IPS-NIHi7 (cell line): ENCODE measurements at regions not wholly inside any gene's neighbourhood (a gene's known extent, or its start where the extent isn't known, plus 50 kb on each side); places are given as distances from the start of the nearest gene placed in this dataset.
"Not testable (repeated sequence)": the region's sequence is repeated elsewhere in the genome, so short reads cannot be mapped to it uniquely, and the experiment has no call there.

Source experiments
- DNase-seq: peaks from one replicate; pipeline ENCODE4 v3.0.0; 2012; ENCODE audit warnings: mixed read lengths; ENCODE audit errors: extremely low spot score

- DNase-seq: not testable (repeated sequence)
These were observed 242.5 kb downstream of the CYLC2 start for GRCh38 chr9:103237571-103238109.

- DNase-seq: no peak
These were observed 246.9 kb downstream of the CYLC2 start for GRCh38 chr9:103242025-103242424.

GRCh38 chr9:103242486-103242885 lies 247.4 kb downstream of the CYLC2 start:
- no peak for DNase-seq

- DNase-seq: no peak
These were observed 248.4 kb downstream of the CYLC2 start for GRCh38 chr9:103243553-103243952.

- DNase-seq: no peak
These were observed 250.2 kb downstream of the CYLC2 start for GRCh38 chr9:103245369-103245768.

- DNase-seq: no peak
These were observed 266.8 kb downstream of the CYLC2 start for GRCh38 chr9:103261951-103262350.

- DNase-seq: no peak
These were observed 270.9 kb downstream of the CYLC2 start for GRCh38 chr9:103266064-103266463.

- no peak for DNase-seq
These were observed 282.1 kb downstream of the CYLC2 start for GRCh38 chr9:103277240-103277639.

GRCh38 chr9:103281126-103281525 lies 286.0 kb downstream of the CYLC2 start:
- DNase-seq: no peak

GRCh38 chr9:103287361-103287760 lies 292.2 kb downstream of the CYLC2 start:
- DNase-seq: no peak

GRCh38 chr9:103296189-103296588 lies 301.1 kb downstream of the CYLC2 start:
- no peak for DNase-seq

GRCh38 chr9:103301051-103301450 lies 305.9 kb downstream of the CYLC2 start:
- no peak for DNase-seq

- DNase-seq: no peak
These were observed 309.7 kb downstream of the CYLC2 start for GRCh38 chr9:103304797-103305196.

GRCh38 chr9:103319979-103320378 lies 324.8 kb downstream of the CYLC2 start:
- no peak for DNase-seq

GRCh38 chr9:103323699-103324098 lies 328.6 kb downstream of the CYLC2 start:
- DNase-seq: no peak

GRCh38 chr9:103335461-103335860 lies 340.3 kb downstream of the CYLC2 start:
- DNase-seq: no peak

GRCh38 chr9:103355000-103355399 lies 359.9 kb downstream of the CYLC2 start:
- DNase-seq: no peak

- DNase-seq: not testable (repeated sequence)
These were observed 362.8 kb downstream of the CYLC2 start for GRCh38 chr9:103357980-103358379.

- no peak for DNase-seq
These were observed 366.8 kb downstream of the CYLC2 start for GRCh38 chr9:103361906-103362305.

GRCh38 chr9:103362986-103363385 lies 367.9 kb downstream of the CYLC2 start:
- DNase-seq: no peak

GRCh38 chr9:103364753-103365152 lies 369.6 kb downstream of the CYLC2 start:
- no peak for DNase-seq

GRCh38 chr9:103371152-103371551 lies 376.0 kb downstream of the CYLC2 start:
- DNase-seq: no peak

- DNase-seq: no peak
These were observed 377.7 kb downstream of the CYLC2 start for GRCh38 chr9:103372828-103373227.

- no peak for DNase-seq
These were observed 382.5 kb downstream of the CYLC2 start for GRCh38 chr9:103377667-103378066.
